Keratinocyte (primary cell): ENCODE measurements at regions not wholly inside any gene's neighbourhood (a gene's known extent, or its start where the extent isn't known, plus 50 kb on each side); places are given as distances from the start of the nearest gene placed in this dataset.
A peak's percentile ranks its signal among the peaks of the same experiment; 100 is the strongest.

Source experiments
- DNase-seq: peaks from one replicate; pipeline ENCODE4 v3.0.0-alpha.2; 2011; ENCODE audit warnings: low read depth, missing footprints, low spot score
- FAIRE-seq: peaks from 2 replicates; lab custom pipeline; 2011; peaks lifted over from hg19 to GRCh38; lab: Jason Lieb, UNC
- H2AFZ ChIP-seq: 2 replicates; pipeline ENCODE4 v1.6.0; 2012; ENCODE audit warnings: low read length, control low read depth, inconsistent platforms; ENCODE audit not compliant: control insufficient read depth
- H3K27ac ChIP-seq: 2 replicates; pipeline ENCODE4 v1.5.1; 2011; ENCODE audit warnings: low read length; ENCODE audit not compliant: control insufficient read depth, insufficient read depth
- H3K27me3 ChIP-seq: 3 replicates; pipeline ENCODE4 v1.6.0; 2011; ENCODE audit warnings: low read length; ENCODE audit not compliant: control insufficient read depth, insufficient read depth; ENCODE audit errors: extremely low read depth
- H3K36me3 ChIP-seq, 2 experiments: 2 replicates in 1 of 2; 3 replicates in 1 of 2; pipeline ENCODE4 v1.5.1; 2011; ENCODE audit warnings: low read length in 2 of 2, mild to moderate bottlenecking in 1 of 2; ENCODE audit not compliant: control insufficient read depth in 2 of 2, insufficient read depth in 2 of 2; ENCODE audit errors: extremely low read depth in 1 of 2
- H3K4me1 ChIP-seq: 3 replicates; pipeline ENCODE4 v1.5.1; 2011; ENCODE audit warnings: low read length; ENCODE audit not compliant: control insufficient read depth, insufficient read depth; ENCODE audit errors: extremely low read depth
- H3K4me2 ChIP-seq: 3 replicates; pipeline ENCODE4 v1.6.0; 2011; ENCODE audit warnings: low read depth, low read length; ENCODE audit not compliant: control insufficient read depth, insufficient read depth; ENCODE audit errors: extremely low read depth
- H3K4me3 ChIP-seq, 3 experiments: fragments of 200-600 bp in 1 of 3; sonication (generic) in 1 of 3; 2 replicates in 2 of 3; 3 replicates in 1 of 3; pipeline ENCODE4 v1.5.1; 2011 to 2016; ENCODE audit warnings: low read length in 3 of 3, mild to moderate bottlenecking in 3 of 3, control low read depth in 2 of 3, inconsistent platforms in 1 of 3, low read depth in 1 of 3, mixed read lengths in 1 of 3, mixed run types in 1 of 3, moderate library complexity in 1 of 3; ENCODE audit not compliant: control insufficient read depth in 2 of 3, insufficient read depth in 2 of 3; ENCODE audit errors: extremely low read depth in 1 of 3
- H3K79me2 ChIP-seq: 2 replicates; pipeline ENCODE4 v1.6.0; 2012; ENCODE audit warnings: low read length; ENCODE audit not compliant: control insufficient read depth, insufficient read depth
- H3K9ac ChIP-seq: 3 replicates; pipeline ENCODE4 v1.6.0; 2011; ENCODE audit warnings: low read length; ENCODE audit not compliant: control insufficient read depth, insufficient read depth; ENCODE audit errors: extremely low read depth
- H3K9me1 ChIP-seq: 3 replicates; pipeline ENCODE4 v1.6.0; 2011; ENCODE audit warnings: low read length; ENCODE audit not compliant: control insufficient read depth, insufficient read depth; ENCODE audit errors: extremely low read depth
- H3K9me3 ChIP-seq: 2 replicates; pipeline ENCODE4 v1.5.1; 2012; ENCODE audit warnings: low read depth, low read length; ENCODE audit not compliant: control insufficient read depth
- H4K20me1 ChIP-seq: 3 replicates; pipeline ENCODE4 v1.6.0; 2011; ENCODE audit warnings: low read length; ENCODE audit not compliant: control insufficient read depth, insufficient read depth; ENCODE audit errors: extremely low read depth
- EZH2 ChIP-seq: IDR thresholded peaks from one replicate; pipeline ENCODE4 v1.6.1; 2012; ENCODE audit warnings: inconsistent platforms, mild to moderate bottlenecking, low read length, moderate library complexity
- dilution Hi-C: fragments of 300-500 bp; cut with MboI; formaldehyde crosslinking; loops from one replicate; pipeline ENCODE4 v1.7.0; 2020; ENCODE audit warnings: low sequenced_read_pairs; ENCODE audit not compliant: extremely low pct_ligation_motif_present
- TF ChIP-seq, protein P1 (sequence below), 3 experiments: IDR thresholded peaks in 1 of 3; conservative IDR thresholded peaks in 1 of 3; optimal IDR thresholded peaks in 1 of 3; 2 replicates in 2 of 3; 3 replicates in 1 of 3; pipeline versions ENCODE3 to v1.5.1; 2011; ENCODE audit warnings: low read length in 3 of 3, mild to moderate bottlenecking in 3 of 3, moderate library complexity in 2 of 3, control low read depth in 1 of 3, inconsistent platforms in 1 of 3; ENCODE audit not compliant: insufficient read depth in 2 of 3; ENCODE audit errors: extremely low read depth in 1 of 3

DNA sequence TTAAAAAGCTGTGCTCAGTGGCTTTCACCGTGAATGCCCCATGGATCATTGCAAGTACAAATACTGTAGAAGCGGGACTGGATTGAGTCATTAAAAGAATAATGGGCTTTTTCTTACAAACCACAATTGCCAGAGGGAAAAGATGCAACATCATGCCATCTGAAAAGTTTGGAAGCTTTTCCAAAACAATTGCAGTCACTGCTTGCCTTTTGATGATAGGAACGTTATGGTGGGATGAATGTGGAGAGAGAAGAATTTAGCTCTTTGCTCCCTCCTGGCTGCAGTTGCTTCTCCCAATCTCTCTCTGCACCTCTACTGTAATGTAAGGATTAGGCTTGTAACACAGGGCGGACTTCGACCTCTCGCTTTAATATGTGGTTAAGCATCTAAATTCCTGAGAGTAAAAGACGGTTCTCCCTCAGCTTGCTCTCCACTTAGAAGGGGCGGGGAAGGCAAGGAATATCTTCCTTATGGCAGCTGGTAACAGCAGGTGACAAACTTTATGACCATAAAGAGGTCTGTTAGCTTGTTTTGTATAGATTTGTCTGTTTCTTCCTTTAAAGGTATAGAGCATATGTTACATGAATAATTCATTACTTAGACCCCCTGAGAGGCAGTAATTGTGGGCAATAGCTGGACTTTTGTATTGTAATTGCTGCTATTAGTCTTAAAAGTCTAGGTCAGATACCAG lies 376.1 kb downstream of the UTRN start:
- dilution Hi-C loops = no loop called here
- Histone ChIP-seq H3K27ac (no peak overlapping the region), H3K4me2 (peak overlapping the region; percentile 1), H3K9me3 (no peaks in the 10 kb centered on the region), H3K4me3 (no peak overlapping the region), H3K27me3 (no peaks in the 10 kb centered on the region), H4K20me1 (no peaks in the 10 kb centered on the region), H3K79me2 (no peaks in the 10 kb centered on the region), H3K9ac (no peak overlapping the region), H3K36me3 (no peaks in the 10 kb centered on the region), H2AFZ (no peak overlapping the region), H3K9me1 (peaks cover 4% of the 10 kb centered on the region), H3K4me1 (peaks cover 36% of the 10 kb centered on the region)
- FAIRE-seq (peak; percentile 86), DNase-seq (no peak)
- TF ChIP-seq EZH2 = no peak
- TF ChIP-seq, protein P1, sequence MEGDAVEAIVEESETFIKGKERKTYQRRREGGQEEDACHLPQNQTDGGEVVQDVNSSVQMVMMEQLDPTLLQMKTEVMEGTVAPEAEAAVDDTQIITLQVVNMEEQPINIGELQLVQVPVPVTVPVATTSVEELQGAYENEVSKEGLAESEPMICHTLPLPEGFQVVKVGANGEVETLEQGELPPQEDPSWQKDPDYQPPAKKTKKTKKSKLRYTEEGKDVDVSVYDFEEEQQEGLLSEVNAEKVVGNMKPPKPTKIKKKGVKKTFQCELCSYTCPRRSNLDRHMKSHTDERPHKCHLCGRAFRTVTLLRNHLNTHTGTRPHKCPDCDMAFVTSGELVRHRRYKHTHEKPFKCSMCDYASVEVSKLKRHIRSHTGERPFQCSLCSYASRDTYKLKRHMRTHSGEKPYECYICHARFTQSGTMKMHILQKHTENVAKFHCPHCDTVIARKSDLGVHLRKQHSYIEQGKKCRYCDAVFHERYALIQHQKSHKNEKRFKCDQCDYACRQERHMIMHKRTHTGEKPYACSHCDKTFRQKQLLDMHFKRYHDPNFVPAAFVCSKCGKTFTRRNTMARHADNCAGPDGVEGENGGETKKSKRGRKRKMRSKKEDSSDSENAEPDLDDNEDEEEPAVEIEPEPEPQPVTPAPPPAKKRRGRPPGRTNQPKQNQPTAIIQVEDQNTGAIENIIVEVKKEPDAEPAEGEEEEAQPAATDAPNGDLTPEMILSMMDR (optimal IDR thresholded peaks at IDR 0.05 in 1 of 3, IDR thresholded peaks at IDR 0.05 in 1 of 3, conservative IDR thresholded peaks at IDR 0.05 in 1 of 3; ENCODE audit: extremely low read depth in 1 of 3, insufficient read depth in 2 of 3, low read length in 3 of 3) = no peak

DNA sequence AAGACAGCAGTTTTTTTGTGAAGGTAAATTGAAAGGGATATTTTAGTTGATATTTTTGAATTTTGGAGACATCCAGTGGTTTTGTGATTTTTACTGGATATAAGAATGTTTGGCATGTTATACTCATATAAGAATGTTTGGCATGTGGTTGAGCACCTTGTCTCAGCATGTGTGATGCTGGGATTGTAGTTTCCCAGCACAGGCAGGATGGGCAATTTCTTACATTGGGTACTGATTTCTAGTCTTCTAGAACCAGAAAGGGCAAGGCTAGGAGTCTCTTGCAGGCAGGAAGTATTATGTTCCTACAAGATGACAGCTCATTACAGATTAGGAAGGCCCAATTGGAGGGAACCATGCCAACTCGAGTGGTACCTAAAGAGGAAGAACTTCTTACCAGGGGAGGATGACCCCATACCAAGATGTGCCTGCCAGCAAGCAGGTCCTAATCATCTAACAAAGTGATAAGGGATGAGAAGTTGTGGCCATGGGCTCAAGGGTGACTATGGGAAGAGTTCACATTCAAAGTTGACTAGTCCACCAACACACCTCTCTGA lies 377.8 kb downstream of the UTRN start:
- no peaks in the 10 kb centered on the region for H3K79me2 ChIP-seq
- dilution Hi-C loops = no loop called here
- H3K9me1 ChIP-seq = peaks cover 4% of the 10 kb centered on the region
- no peaks in the 10 kb centered on the region for H3K9me3 ChIP-seq
- no peaks in the 10 kb centered on the region for H3K27me3 ChIP-seq
- no peak overlapping the region for H2AFZ ChIP-seq
- peak overlapping the region; percentile 4 for H3K4me2 ChIP-seq
- no peaks in the 10 kb centered on the region for H4K20me1 ChIP-seq
- H3K27ac ChIP-seq = peak overlapping the region; percentile 19
- FAIRE-seq = peak; percentile 97
- no peak for DNase-seq
- H3K9ac ChIP-seq = no peak overlapping the region
- no peaks in the 10 kb centered on the region for H3K36me3 ChIP-seq
- H3K4me3 ChIP-seq = no peak overlapping the region
- TF ChIP-seq, protein P1 (optimal IDR thresholded peaks at IDR 0.05 in 1 of 3, IDR thresholded peaks at IDR 0.05 in 1 of 3, conservative IDR thresholded peaks at IDR 0.05 in 1 of 3; ENCODE audit: extremely low read depth in 1 of 3, insufficient read depth in 2 of 3, low read length in 3 of 3) = no peak
- TF ChIP-seq EZH2 = no peak
- H3K4me1 ChIP-seq = peaks cover 29% of the 10 kb centered on the region
